ENCODE measurements at regions not wholly inside any gene's neighbourhood (a gene's known extent, or its start where the extent isn't known, plus 50 kb on each side); places are given as distances from the start of the nearest gene placed in this dataset.
A peak's percentile ranks its signal among the peaks of the same experiment; 100 is the strongest.
"Not testable (repeated sequence)": the region's sequence is repeated elsewhere in the genome, so short reads cannot be mapped to it uniquely, and the experiment has no call there.

- DNase-seq (ENCODE audit: low read depth, low spot score), result no peak
Measured at GRCh38 chr1:99361406-99361805, 97.1 kb downstream of the PLPPR4 start.

- DNase-seq (ENCODE audit: low read depth, low spot score), result no peak
Measured at GRCh38 chr1:99363531-99363930, 99.2 kb downstream of the PLPPR4 start.

- DNase-seq (ENCODE audit: low read depth, low spot score), result peak; percentile 12
Measured at GRCh38 chr1:99365141-99365540, 100.8 kb downstream of the PLPPR4 start.

DNA sequence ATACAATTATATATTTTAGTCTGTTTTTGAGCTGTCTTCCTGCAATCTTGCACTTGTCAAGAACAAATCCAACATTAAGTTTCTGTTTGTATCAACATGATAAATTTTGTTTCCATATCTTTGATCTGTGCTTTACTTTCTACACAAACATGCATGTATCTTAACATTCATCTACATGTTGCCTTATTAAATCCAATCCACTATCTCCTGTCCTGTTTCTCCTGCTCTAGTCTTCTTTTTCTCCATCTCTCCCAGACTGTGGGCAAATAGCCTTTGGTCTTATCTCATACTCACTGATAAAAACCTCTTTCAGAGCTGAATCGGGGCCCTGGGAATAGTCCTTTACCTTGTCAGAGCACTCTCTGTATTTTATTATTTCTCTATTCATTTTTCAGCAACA lies 101.3 kb downstream of the PLPPR4 start:
- DNase-seq (ENCODE audit: low read depth, low spot score), result no peak

- DNase-seq (ENCODE audit: low read depth, low spot score), result no peak
Measured at GRCh38 chr1:99369154-99369553, 104.9 kb downstream of the PLPPR4 start.

DNA sequence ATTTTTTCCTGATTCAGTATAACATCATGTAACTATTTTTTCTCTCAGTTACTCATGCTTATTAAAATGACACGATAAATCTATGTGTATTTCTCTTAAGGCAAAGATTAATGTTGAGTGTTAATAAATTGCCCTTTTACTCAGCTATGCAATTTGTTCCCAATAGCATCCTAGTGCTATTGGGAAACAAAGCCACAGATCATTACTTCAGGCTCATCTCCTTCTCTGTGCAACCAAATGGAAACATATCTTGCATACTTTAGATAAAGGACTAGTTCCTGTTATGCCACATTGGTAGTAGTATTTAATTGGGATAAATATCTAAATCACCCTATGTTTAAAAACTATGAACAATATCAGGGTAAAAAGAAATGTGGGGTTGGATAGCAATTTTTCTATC lies 106.2 kb downstream of the PLPPR4 start:
- peak; percentile 31 for DNase-seq (ENCODE audit: low read depth, low spot score)

DNA sequence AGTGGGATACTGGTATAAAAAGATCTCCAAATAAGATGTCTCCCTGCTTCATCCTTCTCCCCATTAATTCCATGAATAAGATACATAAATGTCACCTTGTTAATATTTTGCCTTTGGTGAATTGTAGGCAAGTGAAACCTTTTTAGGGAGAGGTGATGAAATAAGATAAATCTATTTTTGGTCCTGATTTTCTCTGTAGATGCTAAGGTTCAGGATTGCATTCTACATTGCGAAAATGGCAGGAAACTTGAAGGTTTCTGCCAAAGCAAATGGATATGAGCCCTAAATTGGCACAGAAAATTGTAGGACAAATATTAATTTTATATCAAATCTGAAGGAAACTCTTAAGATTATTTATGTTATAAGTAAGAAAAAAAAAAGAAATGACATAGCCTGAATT lies 107.1 kb downstream of the PLPPR4 start:
- no peak for DNase-seq (ENCODE audit: low read depth, low spot score)

DNA sequence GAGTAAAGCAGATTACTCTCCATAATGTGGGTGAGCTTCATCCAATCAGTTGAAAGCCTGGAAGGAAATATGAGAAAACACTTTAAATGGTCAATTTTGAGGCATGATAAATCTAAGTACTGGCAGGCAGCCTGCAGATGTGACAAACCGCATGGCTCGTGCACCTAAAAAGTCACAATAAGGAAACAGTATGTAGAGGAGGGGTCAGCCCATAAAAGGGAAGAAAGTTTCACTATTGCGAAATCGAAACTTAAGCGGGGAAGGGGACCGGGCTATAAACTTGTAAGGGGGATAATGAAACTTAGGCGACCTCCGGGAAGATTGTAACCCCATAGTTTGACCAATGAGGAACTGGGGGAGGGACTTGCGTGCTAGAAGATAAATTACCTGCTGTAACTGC lies 109.8 kb downstream of the PLPPR4 start:
- DNase-seq (ENCODE audit: low read depth, low spot score), result no peak

DNA sequence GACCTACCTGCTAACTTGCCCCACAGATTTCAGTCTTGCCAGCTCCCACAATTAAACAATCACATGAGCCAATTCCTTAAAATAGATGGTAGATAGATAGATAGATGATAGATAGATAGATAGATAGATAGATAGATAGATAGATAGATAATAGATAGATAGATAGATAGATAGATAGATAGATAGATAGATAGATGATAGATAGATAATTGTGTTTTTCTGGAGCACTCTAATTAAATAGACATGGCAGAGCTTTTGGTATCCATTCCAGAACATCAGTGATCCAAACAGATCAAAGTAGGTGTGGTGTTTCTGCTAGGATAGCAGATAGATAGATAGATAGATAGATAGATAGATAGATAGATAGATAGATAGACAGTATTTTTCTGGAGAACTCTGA lies 110.4 kb downstream of the PLPPR4 start:
- DNase-seq (ENCODE audit: low read depth, low spot score), result not testable (repeated sequence)

DNA sequence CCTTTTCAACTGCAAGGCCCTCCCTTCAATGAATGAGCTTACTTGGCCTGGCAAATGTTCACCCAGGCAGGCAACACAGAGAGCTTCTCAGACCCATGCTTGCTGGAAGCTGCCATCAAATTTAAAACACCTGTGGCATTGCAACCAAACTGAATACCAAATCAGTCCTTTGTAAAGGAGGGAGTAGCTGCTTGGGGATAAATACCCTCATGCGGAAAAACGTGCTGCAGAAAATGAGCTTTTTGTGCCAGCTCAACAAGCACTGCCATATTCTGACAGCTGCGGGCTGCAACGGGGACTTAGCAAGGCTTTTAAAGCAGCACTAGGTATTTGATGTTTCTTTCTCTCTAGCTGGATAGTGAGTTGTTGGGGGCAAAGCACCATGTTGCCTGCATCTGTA lies 119.7 kb downstream of the PLPPR4 start:
- DNase-seq (ENCODE audit: low read depth, low spot score), result no peak

DNA sequence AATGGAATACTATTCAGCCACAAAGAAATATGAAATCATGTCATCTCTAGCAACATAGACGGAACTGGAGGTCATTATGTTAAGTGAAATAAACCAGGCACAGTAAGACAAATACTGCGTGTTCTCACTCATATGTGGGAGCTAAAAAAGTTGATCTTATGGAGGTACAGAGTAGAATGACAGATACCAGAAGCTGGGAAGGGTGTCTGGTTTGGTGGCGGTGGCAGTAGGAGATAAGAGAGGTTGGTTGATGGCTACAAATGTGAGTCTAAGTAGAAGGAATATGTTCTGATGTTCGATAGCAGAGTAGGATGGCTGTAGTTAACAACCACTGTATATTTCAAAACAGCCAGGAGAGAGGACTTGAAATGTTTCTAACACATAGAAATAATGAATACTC lies 121.6 kb downstream of the PLPPR4 start:
- no peak for DNase-seq (ENCODE audit: low read depth, low spot score)

DNA sequence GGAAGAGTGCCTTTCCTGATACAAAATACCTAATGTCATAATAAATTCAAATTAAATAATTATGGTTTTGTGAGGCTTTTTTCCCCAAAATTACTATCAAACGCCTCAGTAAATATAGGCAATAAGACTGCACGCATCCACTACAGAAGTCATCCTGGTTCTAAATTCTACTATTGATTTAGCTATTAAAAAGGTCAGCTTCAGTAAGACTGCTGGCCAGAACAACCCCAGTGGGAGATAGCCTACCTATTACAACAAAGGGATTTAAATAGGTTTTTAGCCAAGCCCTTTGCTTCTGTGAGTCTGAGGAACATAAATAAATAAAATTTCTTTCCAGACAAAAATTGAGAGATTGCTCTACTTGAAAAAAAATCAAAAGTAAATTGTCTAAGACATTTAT lies 132.1 kb downstream of the PLPPR4 start:
- DNase-seq (ENCODE audit: low read depth, low spot score), result no peak

GRCh38 chr1:99397029-99397428 lies 132.7 kb downstream of the PLPPR4 start:
- DNase-seq (ENCODE audit: low read depth, low spot score), result peak; percentile 52

DNA sequence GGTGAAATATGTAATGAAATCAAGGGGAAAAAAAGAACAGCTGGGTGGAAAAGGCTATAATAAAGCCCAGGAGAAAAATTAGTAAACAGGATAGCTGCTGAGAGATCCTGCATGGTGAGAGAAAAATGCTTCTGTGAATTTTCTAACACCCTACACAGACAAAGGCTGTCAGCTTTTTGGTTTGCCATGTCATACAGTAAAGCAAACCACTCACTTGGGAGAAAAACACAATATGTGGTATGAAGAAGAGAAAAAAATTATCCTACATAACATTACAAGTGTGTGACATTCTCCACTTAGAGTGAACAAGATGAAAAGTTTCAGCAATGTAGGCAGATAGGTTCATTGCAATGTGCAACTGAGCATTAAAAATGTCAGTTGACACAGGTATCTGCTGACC lies 133.6 kb downstream of the PLPPR4 start:
- no peak for DNase-seq (ENCODE audit: low read depth, low spot score)

DNA sequence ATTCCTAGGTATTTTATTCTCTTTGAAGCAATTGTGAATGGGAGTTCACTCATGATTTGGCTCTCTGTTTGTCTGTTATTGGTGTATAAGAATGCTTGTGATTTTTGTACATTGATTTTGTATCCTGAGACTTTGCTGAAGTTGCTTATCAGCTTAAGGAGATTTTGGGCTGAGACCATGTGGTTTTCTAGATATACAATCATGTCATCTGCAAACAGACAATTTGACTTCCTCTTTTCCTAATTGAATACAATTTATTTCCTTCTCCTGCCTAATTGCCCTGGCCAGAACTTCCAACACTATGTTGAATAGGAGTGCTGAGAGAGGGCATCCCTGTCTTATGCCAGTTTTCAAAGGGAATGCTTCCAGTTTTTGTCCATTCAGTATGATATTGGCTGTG lies 137.3 kb downstream of the PLPPR4 start:
- DNase-seq (ENCODE audit: low read depth, low spot score), result not testable (repeated sequence)

DNA sequence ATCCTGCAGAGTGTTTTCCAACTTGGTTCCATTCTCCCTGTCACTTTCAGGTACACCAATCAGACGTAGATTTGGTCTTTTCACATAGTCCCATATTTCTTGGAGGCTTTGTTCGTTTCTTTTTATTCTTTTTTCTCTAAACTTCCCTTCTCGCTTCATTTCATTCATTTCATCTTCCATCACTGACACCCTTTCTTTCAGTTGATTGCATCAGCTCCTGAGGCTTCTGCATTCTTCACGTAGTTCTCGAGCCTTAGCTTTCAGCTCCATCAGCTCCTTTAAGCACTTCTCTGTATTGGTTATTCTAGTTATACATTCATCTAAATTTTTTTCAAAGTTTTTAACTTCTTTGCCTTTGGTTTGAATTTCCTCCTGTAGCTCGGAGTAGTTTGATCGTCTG lies 140.1 kb downstream of the PLPPR4 start:
- not testable (repeated sequence) for DNase-seq (ENCODE audit: low read depth, low spot score)

- not testable (repeated sequence) for DNase-seq (ENCODE audit: low read depth, low spot score)
Measured at GRCh38 chr1:99405325-99405724, 141.0 kb downstream of the PLPPR4 start.

- DNase-seq (ENCODE audit: low read depth, low spot score), result no peak
Measured at GRCh38 chr1:99407018-99407417, 142.7 kb downstream of the PLPPR4 start.

- DNase-seq (ENCODE audit: low read depth, low spot score), result no peak
Measured at GRCh38 chr1:99424087-99424486, 159.8 kb downstream of the PLPPR4 start.

- no peak for DNase-seq (ENCODE audit: low read depth, low spot score)
Measured at GRCh38 chr1:99429754-99430153, 165.5 kb downstream of the PLPPR4 start.

GRCh38 chr1:99438656-99439230 lies 174.5 kb downstream of the PLPPR4 start:
- no peak for DNase-seq (ENCODE audit: low read depth, low spot score)

- DNase-seq (ENCODE audit: low read depth, low spot score), result no peak
Measured at GRCh38 chr1:99439433-99440075, 175.3 kb downstream of the PLPPR4 start.

DNA sequence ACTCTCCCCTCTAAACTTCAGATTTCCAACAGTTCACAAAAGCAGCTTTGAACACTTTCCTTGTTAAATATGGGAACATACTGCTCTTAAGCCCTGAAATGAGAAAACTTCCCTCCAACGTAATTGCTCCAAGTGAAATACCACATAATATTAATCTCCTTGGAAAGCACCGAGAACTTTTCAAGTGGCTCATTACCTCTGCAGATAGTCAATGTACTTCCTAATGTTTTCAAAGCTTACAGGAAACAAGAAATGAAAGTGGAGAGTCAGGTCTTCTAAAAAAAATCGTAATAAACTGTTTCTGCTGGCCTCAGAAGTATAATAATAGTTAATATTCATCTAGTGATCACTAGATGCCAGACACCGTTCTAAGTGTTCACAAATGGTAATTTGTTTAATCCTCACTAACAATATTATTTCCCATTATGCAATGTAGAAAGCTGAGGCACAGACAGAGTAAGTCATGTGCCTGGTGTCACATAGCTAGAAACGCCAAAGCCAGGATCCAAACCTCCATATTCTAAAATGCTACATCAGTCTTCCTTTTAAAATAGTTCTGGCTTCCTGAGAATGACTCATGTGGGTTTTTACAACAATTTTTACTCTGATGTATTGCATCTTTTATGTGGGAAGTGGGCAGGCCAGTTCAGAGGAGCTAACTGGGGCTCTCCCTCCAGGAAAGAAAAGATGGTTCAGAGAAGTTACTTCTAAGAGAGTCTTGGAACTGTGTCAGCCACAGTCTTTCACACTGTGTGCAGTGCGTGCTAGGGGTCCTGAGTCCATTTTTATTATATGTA lies 177.2 kb downstream of the PLPPR4 start:
- peak; percentile 50 for DNase-seq (ENCODE audit: low read depth, low spot score)
